A549 (cell line): ENCODE measurements at regions not wholly inside any gene's neighbourhood (a gene's known extent, or its start where the extent isn't known, plus 50 kb on each side); places are given as distances from the start of the nearest gene placed in this dataset.
"Not testable (repeated sequence)": the region's sequence is repeated elsewhere in the genome, so short reads cannot be mapped to it uniquely, and the experiment has no call there.

ENCODE experiments used
- ATAC-seq, 2 experiments: fragments of 200-7000 bp in 1 of 2; fragments of >200 bp in 1 of 2; cut with Nextera tagmentation in 1 of 2; cut with Tn5 transposase in 1 of 2; 3 replicates each; pipeline versions ENCODE4 v1.8.0 to v1.9.1; 2018 to 2020; ENCODE audit warnings: mild to moderate bottlenecking in 1 of 2, moderate library complexity in 1 of 2
- CTCF ChIA-PET: fragments of 300-600 bp; sonication (Branson Sonifier 250); formaldehyde crosslinking; extraction: SDS; loops from one replicate; lab custom pipeline; 2021; ENCODE audit warnings: antibody characterized with exemption, inconsistent platforms; lab: Yijun Ruan, JAX
- POLR2A ChIA-PET: fragments of 350-600 bp; formaldehyde crosslinking; extraction: SDS; loops from one replicate; lab custom pipeline; 2021; ENCODE audit warnings: antibody characterized with exemption, inconsistent platforms; lab: Yijun Ruan, JAX
- DNase-seq, 2 experiments: peaks; one replicate each; pipeline versions ENCODE4 v3.0.0 to v3.0.0-alpha.2; 2011 to 2016; ENCODE audit warnings: low read depth in 1 of 2, low spot score in 1 of 2
- FAIRE-seq: peaks from 2 replicates; lab custom pipeline; 2011; peaks lifted over from hg19 to GRCh38; lab: Jason Lieb, UNC
- H3K27ac ChIP-seq, 2 experiments: fragments of >200 bp; sonication (Bioruptor Twin); formaldehyde crosslinking; 3 replicates each; pipeline ENCODE4 v1.5.1; 2016 to 2017
- H3K4me1 ChIP-seq: fragments of >200 bp; sonication (Bioruptor Twin); formaldehyde crosslinking; 3 replicates; pipeline ENCODE4 v1.6.1; 2016
- H3K4me2 ChIP-seq: fragments of >200 bp; sonication (Bioruptor Twin); formaldehyde crosslinking; 3 replicates; pipeline ENCODE4 v1.6.1; 2016
- H3K4me3 ChIP-seq: fragments of >200 bp; sonication (Bioruptor Twin); formaldehyde crosslinking; 3 replicates; pipeline ENCODE4 v1.5.1; 2016
- H3K9me3 ChIP-seq: fragments of >200 bp; sonication (Bioruptor Twin); formaldehyde crosslinking; 3 replicates; pipeline ENCODE4 v1.6.1; 2016
- BHLHE40 ChIP-seq: IDR thresholded peaks from 2 replicates; pipeline ENCODE4 v1.6.1; 2012; ENCODE audit warnings: low read depth, low read length, inconsistent platforms
- E2F6 ChIP-seq: IDR thresholded peaks from 2 replicates; pipeline ENCODE4 v1.6.1; 2012; ENCODE audit warnings: low read depth, borderline replicate concordance
- EHF ChIP-seq: fragments of 250-450 bp; sonication (Bioruptor Pico); IDR thresholded peaks from 2 replicates; pipeline ENCODE4 v1.5.0; 2020; ENCODE audit warnings: mild to moderate bottlenecking
- EHMT2 ChIP-seq: fragments of 200-600 bp; sonication (generic); IDR thresholded peaks from 2 replicates; pipeline ENCODE4 v1.6.1; 2016; ENCODE audit warnings: antibody characterized with exemption, low read depth, mild to moderate bottlenecking, moderate library complexity
- KDM5A ChIP-seq: fragments of 200-600 bp; sonication (generic); IDR thresholded peaks from 2 replicates; pipeline ENCODE4 v1.6.1; 2016; ENCODE audit warnings: antibody characterized with exemption, mild to moderate bottlenecking
- MAX ChIP-seq: IDR thresholded peaks from 2 replicates; pipeline ENCODE4 v1.6.1; 2012
- PHF8 ChIP-seq: fragments of 200-600 bp; sonication (generic); IDR thresholded peaks from 2 replicates; pipeline ENCODE4 v1.6.1; 2016; ENCODE audit warnings: low read depth, mild to moderate bottlenecking, antibody characterized with exemption, moderate library complexity, borderline replicate concordance
- REST ChIP-seq: fragments of 200-600 bp; sonication (generic); IDR thresholded peaks from 2 replicates; pipeline ENCODE4 v1.6.1; 2016; ENCODE audit warnings: antibody characterized with exemption, mild to moderate bottlenecking, moderate library complexity
- RNF2 ChIP-seq: fragments of 200-600 bp; sonication (generic); IDR thresholded peaks from 2 replicates; pipeline ENCODE4 v1.6.1; 2016; ENCODE audit warnings: low read depth, mild to moderate bottlenecking, antibody characterized with exemption, moderate library complexity, borderline replicate concordance
- WGBS: methylation state at CpG from one replicate; pipeline ENCODE4 v1.1.6; 2017; ENCODE audit errors: missing lambda C conversion rate; 5-methylcytosine and 5-hydroxymethylcytosine counted together

GRCh38 chrX:51158231-51158630 lies 174.4 kb upstream of the NUDT10 start:
- ChIA-PET CTCF (no interaction called here), POLR2A (no interaction called here)
- DNase-seq (no peak), FAIRE-seq (no peak)
- Histone ChIP-seq H3K9me3 (no peaks in the 10 kb centered on the region), H3K27ac (no peak overlapping the region), H3K4me3 (no peak overlapping the region)
- no peak for TF ChIP-seq REST
- no peak for TF ChIP-seq BHLHE40
- TF ChIP-seq EHMT2 = no peak
- no peak for TF ChIP-seq PHF8
- TF ChIP-seq, all 56 proteins: peak for 0
- 0% methylated on average over 1 of the region's 1 CpG for WGBS
- no peak overlapping the region for H3K4me2 ChIP-seq
- no peaks in the 10 kb centered on the region for H3K4me1 ChIP-seq
- no peak for ATAC-seq

DNA sequence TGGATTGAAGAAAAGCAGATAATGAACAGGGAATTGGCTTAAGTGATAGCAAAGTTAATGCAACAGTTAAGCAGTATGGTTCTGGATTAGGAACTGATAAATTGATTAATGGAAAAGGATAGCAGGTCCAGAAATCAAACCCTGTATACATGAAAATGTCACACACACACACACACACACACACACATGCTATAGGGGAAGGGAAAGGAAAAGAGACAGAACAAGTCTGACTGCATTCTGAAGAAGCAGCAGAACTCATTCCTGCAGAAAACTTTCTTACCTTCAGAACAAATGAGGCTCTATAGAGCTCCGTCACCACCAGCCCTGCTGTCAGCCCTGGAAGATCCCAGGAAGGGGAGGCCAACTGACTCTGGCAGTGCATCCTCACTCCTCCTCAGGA lies 173.2 kb upstream of the NUDT10 start:
- H3K4me1 ChIP-seq, H3K27ac ChIP-seq, DNase-seq, H3K4me2 ChIP-seq, ATAC-seq, CTCF ChIA-PET, FAIRE-seq, POLR2A ChIA-PET, H3K9me3 ChIP-seq, H3K4me3 ChIP-seq: not testable (repeated sequence)
- WGBS = 0% methylated on average over 1 of the region's 1 CpG

GRCh38 chrX:51163730-51164129 lies 168.9 kb upstream of the NUDT10 start:
- POLR2A ChIA-PET = no interaction called here
- CTCF ChIA-PET = no interaction called here
- 12% methylated on average over 6 of the region's 6 CpGs for WGBS

GRCh38 chrX:51178356-51178900 lies 154.2 kb upstream of the NUDT10 start:
- WGBS = 38% methylated on average over 4 of the region's 4 CpGs
- H3K27ac ChIP-seq, ATAC-seq, CTCF ChIA-PET, POLR2A ChIA-PET, H3K9me3 ChIP-seq, H3K4me2 ChIP-seq, H3K4me1 ChIP-seq, DNase-seq, H3K4me3 ChIP-seq: not testable (repeated sequence)
- peak; percentile 86 for FAIRE-seq

More at GRCh38 chrX:51163730-51164129, 168.9 kb upstream of the NUDT10 start:
- Histone ChIP-seq H3K27ac (no peak overlapping the region), H3K4me1 (no peaks in the 10 kb centered on the region), H3K4me2 (no peak overlapping the region), H3K4me3 (no peak overlapping the region), H3K9me3 (no peaks in the 10 kb centered on the region)
- no peak for ATAC-seq
- TF ChIP-seq E2F6 = no peak
- no peak for TF ChIP-seq RNF2
- TF ChIP-seq KDM5A = no peak
- TF ChIP-seq MAX = no peak
- TF ChIP-seq EHF (CRISPR knock-in tag) = no peak
- FAIRE-seq = no peak
- no peak for DNase-seq

GRCh38 chrX:51179805-51180204 lies 152.8 kb upstream of the NUDT10 start:
- DNase-seq, H3K4me3 ChIP-seq, H3K4me1 ChIP-seq, H3K27ac ChIP-seq, H3K4me2 ChIP-seq, H3K9me3 ChIP-seq, CTCF ChIA-PET, POLR2A ChIA-PET, ATAC-seq: not testable (repeated sequence)
- WGBS = 2% methylated on average over 4 of the region's 5 CpGs
- FAIRE-seq = peak; percentile 78
